ENCODE measurements at regions not wholly inside any gene's neighbourhood (a gene's known extent, or its start where the extent isn't known, plus 50 kb on each side); places are given as distances from the start of the nearest gene placed in this dataset.

- no peak for TF ChIP-seq CTCF (IDR thresholded peaks at IDR 0.05)
- TF ChIP-seq EZH2 (IDR thresholded peaks at IDR 0.05; ENCODE audit: borderline replicate concordance, insufficient read depth, low read depth, low read length, poor library complexity, severe bottlenecking), result no peak
These were observed 660.9 kb downstream of the BRD1 start for GRCh38 chr22:49166746-49167145.
